CD8-positive, alpha-beta memory T cell (primary cell): ENCODE measurements at regions not wholly inside any gene's neighbourhood (a gene's known extent, or its start where the extent isn't known, plus 50 kb on each side); places are given as distances from the start of the nearest gene placed in this dataset.

ENCODE experiments used
- CTCF ChIA-PET: fragments of 350-600 bp; sonication (Branson Sonifier 250); formaldehyde crosslinking; loops from one replicate; lab custom pipeline; 2021; ENCODE audit warnings: antibody characterized with exemption; lab: Charles Lee
- POLR2A ChIA-PET: fragments of 350-600 bp; sonication (Branson Sonifier 250); formaldehyde crosslinking; loops from one replicate; lab custom pipeline; 2021; ENCODE audit warnings: antibody characterized with exemption; lab: Charles Lee
- DNase-seq, 5 donors: peaks; one replicate each; pipeline versions ENCODE4 v3.0.0 to v3.0.0-alpha.2; 2020 to 2022; ENCODE audit warnings: mixed read lengths in 1 of 5
- H3K27ac ChIP-seq: one replicate; pipeline ENCODE4 v1.7.0; 2013; ENCODE audit warnings: low read depth, mild to moderate bottlenecking, low read length, moderate library complexity
- H3K27me3 ChIP-seq: 2 replicates; pipeline ENCODE4 v1.7.0; 2013; ENCODE audit warnings: low read length, mild to moderate bottlenecking; ENCODE audit not compliant: insufficient read depth, poor library complexity, severe bottlenecking
- H3K36me3 ChIP-seq: 2 replicates; pipeline ENCODE4 v1.7.0; 2013; ENCODE audit warnings: mild to moderate bottlenecking, low read length, moderate library complexity; ENCODE audit not compliant: insufficient read depth
- H3K4me1 ChIP-seq: 2 replicates; pipeline ENCODE4 v1.7.0; 2013; ENCODE audit warnings: mild to moderate bottlenecking, low read length, moderate library complexity; ENCODE audit not compliant: insufficient read depth
- H3K4me3 ChIP-seq: 2 replicates; pipeline ENCODE4 v1.7.0; 2013; ENCODE audit warnings: mild to moderate bottlenecking, low read length
- H3K9me3 ChIP-seq: 2 replicates; pipeline ENCODE4 v1.7.0; 2013; ENCODE audit warnings: mild to moderate bottlenecking, low read length
- H3K27ac Mint-ChIP-seq, 8 donors: one replicate each; pipeline ENCODE4 v1.8.0; 2020 to 2021; ENCODE audit warnings: mixed read lengths in 8 of 8, mild to moderate bottlenecking in 6 of 8, inconsistent platforms in 3 of 8, moderate library complexity in 3 of 8
- H3K27me3 Mint-ChIP-seq, 2 donors: one replicate each; pipeline ENCODE4 v1.8.0; 2020 to 2021; ENCODE audit warnings: mixed read lengths in 2 of 2, mild to moderate bottlenecking in 1 of 2, moderate library complexity in 1 of 2
- H3K36me3 Mint-ChIP-seq, 3 donors: one replicate each; pipeline ENCODE4 v1.8.0; 2020 to 2021; ENCODE audit warnings: mixed read lengths in 3 of 3, inconsistent platforms in 1 of 3, mild to moderate bottlenecking in 1 of 3
- H3K4me1 Mint-ChIP-seq, 3 donors: one replicate each; pipeline ENCODE4 v1.8.0; 2020 to 2021; ENCODE audit warnings: mixed read lengths in 3 of 3, inconsistent platforms in 1 of 3, mild to moderate bottlenecking in 1 of 3
- H3K4me3 Mint-ChIP-seq, 7 donors: one replicate each; pipeline ENCODE4 v1.8.0; 2020 to 2021; ENCODE audit warnings: mixed read lengths in 7 of 7, mild to moderate bottlenecking in 6 of 7, moderate library complexity in 4 of 7, inconsistent platforms in 2 of 7
- H3K9me3 Mint-ChIP-seq, 5 donors: one replicate each; pipeline ENCODE4 v1.8.0; 2020 to 2022; ENCODE audit warnings: mixed read lengths in 5 of 5, mild to moderate bottlenecking in 3 of 5, moderate library complexity in 2 of 5, inconsistent platforms in 1 of 5

DNA sequence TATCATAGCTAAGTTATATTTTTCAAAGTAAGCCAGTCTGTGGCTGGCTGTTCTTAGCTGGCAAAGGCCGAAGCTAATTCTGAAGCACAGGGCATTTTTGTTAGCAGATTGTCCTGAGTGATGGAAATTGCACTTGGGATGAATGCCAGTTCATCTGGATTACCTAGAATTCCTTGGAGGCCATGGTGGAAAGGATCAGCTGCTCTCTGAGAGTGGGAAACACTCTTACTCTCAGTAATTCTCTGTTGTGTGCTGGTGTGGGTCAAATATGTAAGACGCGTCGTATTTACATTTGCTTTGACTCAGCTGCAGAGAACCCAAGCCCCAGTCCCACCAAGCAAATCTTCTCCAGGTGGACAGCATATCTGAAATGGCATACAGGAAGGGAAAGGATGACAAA, 60.7 kb upstream of the C1QTNF9B start:
- peaks cover 0 to 6% (median 5%) of the 10 kb centered on the region in 3 donors for H3K4me1 Mint-ChIP-seq
- Histone ChIP-seq H3K4me3 (no peak overlapping the region), H3K27ac (no peak overlapping the region), H3K27me3 (no peaks in the 10 kb centered on the region), H3K9me3 (no peaks in the 10 kb centered on the region), H3K36me3 (no peaks in the 10 kb centered on the region), H3K4me1 (no peaks in the 10 kb centered on the region)
- H3K4me3 Mint-ChIP-seq, result no peak overlapping the region
- CTCF ChIA-PET, result interaction anchor here (1.2 to 2.2 kb wide), 3 partner anchors 21 to 269 kb away, joined by 3 to 4 read pairs (median 3); no protein-coding TSS in a partner anchor
- DNase-seq, result no peak
- POLR2A ChIA-PET, result no interaction called here
- H3K36me3 Mint-ChIP-seq, result no peaks in the 10 kb centered on the region
- H3K27me3 Mint-ChIP-seq, result peaks cover 8 to 10% of the 10 kb centered on the region in 2 donors
- H3K9me3 Mint-ChIP-seq, result no peaks in the 10 kb centered on the region
- H3K27ac Mint-ChIP-seq, result no peak overlapping the region

- DNase-seq, result no peak
- Histone ChIP-seq H3K36me3 (no peaks in the 10 kb centered on the region), H3K27ac (no peak overlapping the region), H3K27me3 (no peaks in the 10 kb centered on the region), H3K4me3 (no peak overlapping the region), H3K4me1 (no peaks in the 10 kb centered on the region), H3K9me3 (no peaks in the 10 kb centered on the region)
- peaks cover 7 to 15% (median 9%) of the 10 kb centered on the region in 3 donors for H3K4me1 Mint-ChIP-seq
- ChIA-PET CTCF (interaction anchor here (0.9 to 2.2 kb wide), 5 partner anchors 9 to 492 kb away, joined by 3 to 6 read pairs (median 4); no protein-coding TSS in a partner anchor), POLR2A (no interaction called here)
- H3K9me3 Mint-ChIP-seq, result no peaks in the 10 kb centered on the region
- H3K27me3 Mint-ChIP-seq, result peaks cover 1 to 9% of the 10 kb centered on the region in 2 donors
- H3K36me3 Mint-ChIP-seq, result no peaks in the 10 kb centered on the region
- H3K4me3 Mint-ChIP-seq, result no peak overlapping the region
- H3K27ac Mint-ChIP-seq, result peak overlapping the region in 1 of 8 donors; percentile 31
These were observed 62.0 kb upstream of the C1QTNF9B start for GRCh38 chr13:23959231-23959862.

DNA sequence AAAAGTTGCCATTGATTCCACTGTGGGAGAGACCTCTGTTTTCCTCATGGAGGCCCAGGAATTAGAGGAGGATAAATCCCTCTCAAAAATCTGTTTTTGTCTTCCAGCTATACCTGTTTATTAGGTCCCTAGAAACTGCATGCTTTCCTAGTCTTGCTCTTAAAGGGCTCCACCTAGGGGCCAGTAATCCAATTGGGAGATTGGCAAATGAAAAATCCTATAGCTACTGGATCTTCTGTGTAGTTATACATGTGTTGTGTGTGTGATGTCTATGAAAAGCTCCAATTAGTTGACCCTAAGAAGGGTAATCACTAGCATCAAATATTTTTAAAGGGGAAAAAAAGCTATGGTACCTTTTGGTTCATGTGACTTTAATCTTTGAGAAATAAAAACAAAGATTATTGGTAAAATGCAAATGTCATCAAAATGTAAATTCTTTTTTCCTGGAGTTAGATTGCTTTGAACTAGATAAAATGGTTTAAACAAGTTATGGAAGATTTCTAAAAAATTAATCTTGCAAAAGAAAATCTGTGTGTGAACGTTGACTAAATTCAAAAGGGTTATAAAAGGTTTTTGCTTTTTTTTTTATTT, 63.4 kb upstream of the C1QTNF9B start:
- no peak overlapping the region for H3K4me3 Mint-ChIP-seq
- POLR2A ChIA-PET, result no interaction called here
- Histone ChIP-seq H3K4me1 (no peaks in the 10 kb centered on the region), H3K27ac (no peak overlapping the region), H3K27me3 (no peaks in the 10 kb centered on the region), H3K9me3 (no peaks in the 10 kb centered on the region), H3K36me3 (no peaks in the 10 kb centered on the region), H3K4me3 (no peak overlapping the region)
- peaks cover 0 to 4% of the 10 kb centered on the region in 2 donors for H3K27me3 Mint-ChIP-seq
- DNase-seq, result no peak
- no peaks in the 10 kb centered on the region for H3K9me3 Mint-ChIP-seq
- no peaks in the 10 kb centered on the region for H3K36me3 Mint-ChIP-seq
- peaks cover 10 to 22% (median 16%) of the 10 kb centered on the region in 3 donors for H3K4me1 Mint-ChIP-seq
- CTCF ChIA-PET, result interaction anchor here (1.2 to 2.2 kb wide), 6 partner anchors 9 to 494 kb away, joined by 3 to 6 read pairs (median 4); no protein-coding TSS in a partner anchor
- no peak overlapping the region for H3K27ac Mint-ChIP-seq

DNA sequence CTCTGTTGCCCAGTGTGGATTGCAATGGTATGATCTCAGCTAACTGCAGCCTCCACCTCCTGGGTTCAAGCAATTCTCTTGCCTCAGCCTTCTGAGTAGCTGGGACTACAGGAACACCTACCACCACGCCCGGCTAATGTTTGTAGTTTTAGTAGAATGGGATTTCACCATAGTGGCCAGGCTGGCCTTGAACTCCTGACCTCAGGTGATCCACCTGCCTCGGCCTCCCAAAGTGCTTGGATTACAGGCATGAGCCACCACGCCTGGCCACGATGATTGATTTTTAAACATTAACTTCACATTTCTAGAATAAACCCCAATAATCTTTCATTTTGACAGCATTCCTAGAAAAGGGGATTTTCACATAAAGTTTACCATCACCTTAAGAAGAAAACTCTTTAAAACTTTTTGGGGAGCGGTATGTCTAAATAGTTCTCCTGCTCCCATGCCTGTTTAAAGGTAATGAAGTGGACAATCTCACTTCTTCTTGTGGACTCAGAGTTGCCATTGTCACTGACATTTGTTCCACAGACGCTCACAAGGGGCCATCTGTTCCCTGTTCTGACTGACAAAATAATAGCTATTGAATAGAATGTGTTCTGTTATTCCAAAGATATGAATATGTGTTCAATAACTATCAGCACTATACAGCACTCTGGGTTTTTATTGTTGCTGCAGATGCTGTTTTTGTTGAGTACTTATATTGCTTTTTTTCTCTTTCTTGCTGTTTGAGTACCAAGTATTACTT, 66.1 kb upstream of the C1QTNF9B start:
- H3K27ac Mint-ChIP-seq, result peak overlapping the region in 3 of 8 donors; percentile 29 to 86 (median 79)
- no peaks in the 10 kb centered on the region for H3K9me3 ChIP-seq
- H3K27ac ChIP-seq, result no peak overlapping the region
- ChIA-PET CTCF (no interaction called here), POLR2A (no interaction called here)
- H3K9me3 Mint-ChIP-seq, result no peaks in the 10 kb centered on the region
- H3K36me3 Mint-ChIP-seq, result no peaks in the 10 kb centered on the region
- H3K27me3 Mint-ChIP-seq, result no peaks in the 10 kb centered on the region
- peaks cover 24 to 37% (median 35%) of the 10 kb centered on the region in 3 donors for H3K4me1 Mint-ChIP-seq
- no peak for DNase-seq
- no peak overlapping the region for H3K4me3 Mint-ChIP-seq
- H3K27me3 ChIP-seq, result no peaks in the 10 kb centered on the region
- H3K4me3 ChIP-seq, result no peak overlapping the region
- no peaks in the 10 kb centered on the region for H3K36me3 ChIP-seq
- peaks cover 7% of the 10 kb centered on the region for H3K4me1 ChIP-seq

DNA sequence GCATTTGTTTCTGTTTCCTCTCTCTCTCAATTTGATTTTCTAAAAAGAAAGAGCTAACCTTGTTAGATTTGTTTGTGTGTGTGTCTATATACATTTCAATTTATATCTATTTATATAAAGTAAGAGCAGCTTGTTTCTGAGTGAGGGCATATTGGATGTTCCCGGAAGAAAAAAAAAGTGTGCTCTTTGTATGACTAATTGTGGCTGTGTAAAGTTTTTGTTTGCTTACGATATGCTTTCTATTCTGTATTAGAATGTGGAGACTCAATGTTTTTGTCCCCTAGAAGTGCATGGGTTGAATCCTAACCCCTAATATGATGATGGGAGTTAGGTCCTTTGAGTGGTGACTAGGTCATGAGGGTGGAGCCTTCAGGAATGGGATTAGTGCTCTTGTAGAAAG, 66.6 kb upstream of the C1QTNF9B start:
- Mint-ChIP-seq H3K4me3 (peak overlapping the region in 1 of 7 donors; percentile 47), H3K4me1 (peaks cover 24 to 37% (median 35%) of the 10 kb centered on the region in 3 donors), H3K27ac (peak overlapping the region in 5 of 8 donors; percentile 24 to 86 (median 79)), H3K27me3 (no peaks in the 10 kb centered on the region), H3K36me3 (no peaks in the 10 kb centered on the region), H3K9me3 (no peaks in the 10 kb centered on the region)
- Histone ChIP-seq H3K36me3 (no peaks in the 10 kb centered on the region), H3K27ac (no peak overlapping the region), H3K27me3 (no peaks in the 10 kb centered on the region), H3K4me3 (no peak overlapping the region), H3K4me1 (peaks cover 7% of the 10 kb centered on the region), H3K9me3 (no peaks in the 10 kb centered on the region)
- ChIA-PET CTCF (no interaction called here), POLR2A (no interaction called here)
- DNase-seq, result no peak

- Mint-ChIP-seq H3K4me3 (peak overlapping the region in 2 of 7 donors; percentile 9 to 85), H3K27me3 (no peaks in the 10 kb centered on the region), H3K27ac (peak overlapping the region in 6 of 8 donors; percentile 57 to 96 (median 90)), H3K36me3 (no peaks in the 10 kb centered on the region), H3K4me1 (peaks cover 24 to 37% (median 35%) of the 10 kb centered on the region in 3 donors), H3K9me3 (no peaks in the 10 kb centered on the region)
- Histone ChIP-seq H3K36me3 (no peaks in the 10 kb centered on the region), H3K9me3 (no peaks in the 10 kb centered on the region), H3K27me3 (no peaks in the 10 kb centered on the region), H3K27ac (no peak overlapping the region), H3K4me3 (no peak overlapping the region), H3K4me1 (peaks cover 7% of the 10 kb centered on the region)
- CTCF ChIA-PET, result no interaction called here
- DNase-seq, result no peak
- POLR2A ChIA-PET, result no interaction called here
These were observed 68.0 kb upstream of the C1QTNF9B start for GRCh38 chr13:23965346-23965745.

DNA sequence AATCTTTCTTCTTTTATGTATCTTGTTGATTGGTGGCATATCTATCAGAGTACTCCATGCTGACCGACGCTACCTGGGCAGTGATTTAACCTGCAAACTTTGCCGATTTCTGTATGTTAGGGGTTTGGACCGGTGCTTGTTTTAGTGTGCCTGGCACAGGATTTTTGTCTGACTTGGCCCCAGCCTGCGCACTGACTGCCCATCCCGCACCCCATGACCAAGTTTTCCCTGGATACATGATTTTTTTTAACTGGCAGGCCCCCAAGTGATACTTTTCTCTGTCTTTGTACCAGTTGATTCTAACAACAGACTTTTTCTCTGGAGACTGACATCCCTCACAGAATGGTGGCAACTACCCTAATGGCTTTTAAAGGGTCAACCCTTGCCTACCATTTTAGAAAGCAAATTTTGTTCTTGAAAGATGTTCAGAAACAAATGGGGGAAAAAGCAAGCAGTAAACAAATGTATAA, 69.0 kb upstream of the C1QTNF9B start:
- no peak for DNase-seq
- H3K27me3 ChIP-seq, result no peaks in the 10 kb centered on the region
- no peak overlapping the region for H3K27ac ChIP-seq
- peak overlapping the region; percentile 81 to 91 (median 85) for H3K4me3 Mint-ChIP-seq
- ChIA-PET CTCF (no interaction called here), POLR2A (interaction anchor here (0.7 kb wide), 1 partner anchor 28 kb away, joined by 3 read pairs; no protein-coding TSS in a partner anchor)
- H3K27ac Mint-ChIP-seq, result peak overlapping the region; percentile 79 to 99 (median 96)
- peak overlapping the region; percentile 58 for H3K4me3 ChIP-seq
- no peaks in the 10 kb centered on the region for H3K9me3 ChIP-seq
- H3K36me3 ChIP-seq, result no peaks in the 10 kb centered on the region
- no peaks in the 10 kb centered on the region for H3K36me3 Mint-ChIP-seq
- peaks cover 24 to 37% (median 35%) of the 10 kb centered on the region in 3 donors for H3K4me1 Mint-ChIP-seq
- no peaks in the 10 kb centered on the region for H3K27me3 Mint-ChIP-seq
- H3K9me3 Mint-ChIP-seq, result no peaks in the 10 kb centered on the region
- H3K4me1 ChIP-seq, result peaks cover 7% of the 10 kb centered on the region
